Parathyroid adenoma (tissue), 2 donors: ENCODE measurements at regions not wholly inside any gene's neighbourhood (a gene's known extent, or its start where the extent isn't known, plus 50 kb on each side); places are given as distances from the start of the nearest gene placed in this dataset.

Experiments used
- H2AFZ ChIP-seq: fragments of 300-600 bp; sonication (generic); one replicate; pipeline ENCODE4 v1.7.0; 2017; ENCODE audit warnings: antibody characterized with exemption, mild to moderate bottlenecking
- H3K27ac ChIP-seq: fragments of 300-600 bp; sonication (generic); one replicate; pipeline ENCODE4 v1.7.0; 2017
- H3K27me3 ChIP-seq: fragments of 300-600 bp; sonication (generic); one replicate; pipeline ENCODE4 v1.7.0; 2017; ENCODE audit warnings: low read length; ENCODE audit not compliant: control insufficient read depth, insufficient read depth
- H3K36me3 ChIP-seq: fragments of 300-600 bp; sonication (generic); one replicate; pipeline ENCODE4 v1.7.0; 2017; ENCODE audit warnings: low read length; ENCODE audit not compliant: control insufficient read depth, insufficient read depth
- H3K4me1 ChIP-seq: fragments of 300-600 bp; sonication (generic); one replicate; pipeline ENCODE4 v1.7.0; 2017; ENCODE audit warnings: control low read depth
- H3K4me2 ChIP-seq: fragments of 300-600 bp; sonication (generic); one replicate; pipeline ENCODE4 v1.7.0; 2017; ENCODE audit warnings: low read length
- H3K4me3 ChIP-seq: fragments of 300-600 bp; sonication (generic); one replicate; pipeline ENCODE4 v1.7.0; 2017; ENCODE audit warnings: low read depth, low read length
- H3K79me2 ChIP-seq: fragments of 300-600 bp; sonication (generic); one replicate; pipeline ENCODE4 v1.7.0; 2017; ENCODE audit warnings: control low read depth
- H3K9ac ChIP-seq: fragments of 300-600 bp; sonication (generic); one replicate; pipeline ENCODE4 v1.7.0; 2017; ENCODE audit warnings: mild to moderate bottlenecking
- H3K9me3 ChIP-seq: fragments of 300-600 bp; sonication (generic); one replicate; pipeline ENCODE4 v1.7.0; 2017; ENCODE audit warnings: low read length; ENCODE audit not compliant: control insufficient read depth
- CTCF ChIP-seq: fragments of 300-600 bp; sonication (generic); IDR thresholded peaks from one replicate; pipeline ENCODE4 v1.7.0; 2017; ENCODE audit warnings: antibody characterized with exemption, mild to moderate bottlenecking
- donor health status: primary hyperparathyroidism.

DNA sequence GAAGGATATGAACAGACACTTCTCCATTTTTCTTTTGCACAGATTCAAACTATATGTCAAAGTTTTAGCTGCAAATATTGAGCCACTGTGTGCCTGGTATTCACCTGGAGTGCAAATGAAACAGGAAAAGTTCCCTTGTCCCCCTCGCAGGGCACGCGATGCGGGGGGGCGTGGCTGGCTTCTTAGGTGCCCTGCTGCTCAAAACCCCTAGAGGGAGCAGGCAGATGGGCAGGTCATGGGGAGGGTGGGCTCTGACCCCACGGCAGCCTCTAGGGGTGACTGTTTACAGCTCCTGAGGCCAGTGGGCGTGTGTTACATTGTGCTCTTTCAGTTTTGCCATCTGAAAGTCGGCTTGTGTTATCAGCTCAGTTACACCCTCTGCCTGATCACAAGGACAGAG is 931.2 kb upstream of the B3GALT2 start:
- H3K9ac ChIP-seq, result no peak overlapping the region
- no peak overlapping the region for H3K4me2 ChIP-seq
- no peaks in the 10 kb centered on the region for H3K27me3 ChIP-seq
- TF ChIP-seq CTCF, result no peak
- H2AFZ ChIP-seq, result no peak overlapping the region
- no peaks in the 10 kb centered on the region for H3K9me3 ChIP-seq
- H3K79me2 ChIP-seq, result no peaks in the 10 kb centered on the region
- H3K27ac ChIP-seq, result no peak overlapping the region
- H3K36me3 ChIP-seq, result no peaks in the 10 kb centered on the region
- peaks cover 6% of the 10 kb centered on the region for H3K4me1 ChIP-seq
- no peak overlapping the region for H3K4me3 ChIP-seq

GRCh38 chr1:194114288-194114687 is 927.9 kb upstream of the B3GALT2 start:
- no peak for TF ChIP-seq CTCF
- no peaks in the 10 kb centered on the region for H3K9me3 ChIP-seq

DNA sequence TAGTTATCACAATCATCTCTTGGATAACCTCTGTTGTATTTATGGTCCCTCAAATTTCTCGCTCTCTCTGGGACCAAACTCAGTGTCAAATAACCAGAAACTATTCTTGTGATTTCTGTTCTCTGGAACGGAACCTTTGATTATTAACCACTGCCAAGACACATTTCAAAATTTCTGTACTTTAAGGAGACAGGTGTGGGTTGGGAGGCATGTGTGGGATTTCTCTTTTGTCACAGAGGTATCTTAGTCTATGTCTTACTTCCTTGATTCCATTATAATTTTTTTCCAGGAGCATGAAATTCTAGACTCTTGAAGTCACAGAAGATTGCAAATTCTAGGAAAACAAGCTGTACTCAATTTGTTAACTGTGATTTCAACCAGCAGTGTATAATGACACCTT is 919.0 kb upstream of the B3GALT2 start:
- Histone ChIP-seq H3K9me3 (no peaks in the 10 kb centered on the region), H3K4me2 (no peak overlapping the region), H3K27me3 (no peaks in the 10 kb centered on the region), H3K9ac (no peak overlapping the region), H3K27ac (peak overlapping the region; percentile 19), H3K79me2 (no peaks in the 10 kb centered on the region), H3K4me3 (no peak overlapping the region), H3K4me1 (peaks cover 5% of the 10 kb centered on the region), H2AFZ (no peak overlapping the region), H3K36me3 (no peaks in the 10 kb centered on the region)
- TF ChIP-seq CTCF, result no peak

More at GRCh38 chr1:194114288-194114687, 927.9 kb upstream of the B3GALT2 start:
- H3K27me3 ChIP-seq, result no peaks in the 10 kb centered on the region
- H2AFZ ChIP-seq, result peak overlapping the region; percentile 50
- H3K36me3 ChIP-seq, result no peaks in the 10 kb centered on the region
- no peak overlapping the region for H3K4me3 ChIP-seq
- H3K9ac ChIP-seq, result no peak overlapping the region
- no peak overlapping the region for H3K4me2 ChIP-seq
- peaks cover 6% of the 10 kb centered on the region for H3K4me1 ChIP-seq
- H3K79me2 ChIP-seq, result no peaks in the 10 kb centered on the region
- H3K27ac ChIP-seq, result no peak overlapping the region

DNA sequence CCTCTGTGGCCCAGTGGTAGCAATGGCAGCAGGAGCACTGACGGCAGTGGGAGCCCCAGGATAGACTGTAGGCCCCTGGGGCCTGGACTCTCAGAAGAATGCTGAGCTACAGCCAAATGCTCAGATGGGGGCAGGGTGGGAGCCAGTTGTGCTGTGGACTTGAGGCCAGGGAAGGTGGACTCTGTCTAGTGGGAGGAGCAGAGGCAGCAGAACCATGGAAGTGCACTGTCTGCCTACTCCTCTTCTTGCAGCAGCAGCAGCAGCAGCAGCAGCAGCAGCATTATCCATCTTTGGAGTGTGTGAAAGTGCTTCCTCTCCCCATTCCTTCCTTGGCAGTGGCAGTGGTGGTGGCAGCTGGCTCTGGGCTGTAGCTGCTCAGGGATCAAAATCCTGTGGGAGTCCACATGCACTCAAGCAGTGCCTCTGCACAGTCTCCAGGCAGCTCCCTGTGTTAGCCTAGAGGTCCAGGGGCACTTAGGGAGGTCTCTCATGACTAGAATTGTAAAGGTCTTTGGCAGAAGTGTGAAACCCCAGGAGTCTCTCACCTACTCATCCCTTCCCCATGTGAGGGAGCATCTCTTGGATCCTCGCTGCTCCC is 917.9 kb upstream of the B3GALT2 start:
- Histone ChIP-seq H3K9me3 (no peaks in the 10 kb centered on the region), H3K36me3 (no peaks in the 10 kb centered on the region), H3K4me1 (peaks cover 5% of the 10 kb centered on the region), H3K27ac (no peak overlapping the region), H3K4me3 (no peak overlapping the region), H3K4me2 (no peak overlapping the region), H2AFZ (peak overlapping the region; percentile 28), H3K9ac (no peak overlapping the region), H3K79me2 (no peaks in the 10 kb centered on the region), H3K27me3 (no peaks in the 10 kb centered on the region)
- TF ChIP-seq CTCF, result no peak
